ENCODE measurements at regions not wholly inside any gene's neighbourhood (a gene's known extent, or its start where the extent isn't known, plus 50 kb on each side); places are given as distances from the start of the nearest gene placed in this dataset.

- no peak overlapping the region for H3K27ac ChIP-seq (ENCODE audit: low read length)
- H3K27me3 ChIP-seq (ENCODE audit: control insufficient read depth, insufficient read depth): no peaks in the 10 kb centered on the region
- no peak overlapping the region for H3K4me3 ChIP-seq (ENCODE audit: low read length)
- intact Hi-C loops (cut with DNase I): no loop called here
- H3K4me1 ChIP-seq (ENCODE audit: control insufficient read depth, insufficient read depth, low read length): no peaks in the 10 kb centered on the region
- no peak for DNase-seq
- WGBS: 78% methylated on average over 14 of the region's 14 CpGs
- H3K9me3 ChIP-seq (ENCODE audit: control insufficient read depth, low read length): no peaks in the 10 kb centered on the region
- no peak for ATAC-seq
These were observed 128.3 kb downstream of the PJA1 start for GRCh38 chrX:69036674-69037573.

DNA sequence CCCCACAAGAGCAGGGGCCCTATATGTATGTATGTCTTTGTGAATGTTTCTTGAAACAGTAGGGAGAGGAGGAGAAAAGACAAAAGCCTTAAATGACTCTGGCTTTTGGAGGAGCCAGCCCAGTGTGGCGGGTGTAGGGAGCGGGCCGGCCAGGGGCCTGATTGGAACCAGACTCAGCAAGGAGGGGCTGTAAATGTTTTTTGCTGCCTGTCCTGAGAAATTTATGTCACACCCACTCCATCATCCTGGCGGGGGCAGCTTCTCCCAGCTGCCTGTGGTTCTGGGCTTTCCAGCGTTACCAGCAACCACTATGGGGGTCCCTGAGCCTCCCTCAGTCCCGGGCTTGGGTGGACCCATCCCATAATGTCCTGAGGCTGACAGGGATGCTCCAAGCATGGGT is 130.8 kb downstream of the PJA1 start:
- Histone ChIP-seq H3K4me1 (ENCODE audit: control insufficient read depth, insufficient read depth, low read length) (peaks cover 5% of the 10 kb centered on the region), H3K4me3 (ENCODE audit: low read length) (no peak overlapping the region), H3K27ac (ENCODE audit: low read length) (no peak overlapping the region), H3K9me3 (ENCODE audit: control insufficient read depth, low read length) (no peaks in the 10 kb centered on the region), H3K27me3 (ENCODE audit: control insufficient read depth, insufficient read depth) (no peaks in the 10 kb centered on the region)
- DNase-seq (no peak), ATAC-seq (no peak)
- intact Hi-C loops (cut with DNase I): no loop called here
- WGBS: 91% methylated on average over 6 of the region's 6 CpGs

- Histone ChIP-seq H3K27me3 (ENCODE audit: control insufficient read depth, insufficient read depth) (no peaks in the 10 kb centered on the region), H3K4me1 (ENCODE audit: control insufficient read depth, insufficient read depth, low read length) (peaks cover 6% of the 10 kb centered on the region), H3K27ac (ENCODE audit: low read length) (no peak overlapping the region), H3K9me3 (ENCODE audit: control insufficient read depth, low read length) (no peaks in the 10 kb centered on the region), H3K4me3 (ENCODE audit: low read length) (no peak overlapping the region)
- ATAC-seq: no peak
- DNase-seq: no peak
- WGBS: 92% methylated on average over 6 of the region's 6 CpGs
- intact Hi-C loops (cut with DNase I): no loop called here
These were observed 131.3 kb downstream of the PJA1 start for GRCh38 chrX:69033936-69034335.

- H3K27me3 ChIP-seq (ENCODE audit: control insufficient read depth, insufficient read depth): no peaks in the 10 kb centered on the region
- intact Hi-C loops (cut with DNase I): no loop called here
- no peak overlapping the region for H3K4me3 ChIP-seq (ENCODE audit: low read length)
- H3K9me3 ChIP-seq (ENCODE audit: control insufficient read depth, low read length): no peaks in the 10 kb centered on the region
- WGBS: 100% methylated on average over 1 of the region's 1 CpG
- H3K27ac ChIP-seq (ENCODE audit: low read length): no peak overlapping the region
- DNase-seq (no peak), ATAC-seq (no peak)
- H3K4me1 ChIP-seq (ENCODE audit: control insufficient read depth, insufficient read depth, low read length): peaks cover 9% of the 10 kb centered on the region
These were observed 132.7 kb downstream of the PJA1 start for GRCh38 chrX:69032601-69033000.

DNA sequence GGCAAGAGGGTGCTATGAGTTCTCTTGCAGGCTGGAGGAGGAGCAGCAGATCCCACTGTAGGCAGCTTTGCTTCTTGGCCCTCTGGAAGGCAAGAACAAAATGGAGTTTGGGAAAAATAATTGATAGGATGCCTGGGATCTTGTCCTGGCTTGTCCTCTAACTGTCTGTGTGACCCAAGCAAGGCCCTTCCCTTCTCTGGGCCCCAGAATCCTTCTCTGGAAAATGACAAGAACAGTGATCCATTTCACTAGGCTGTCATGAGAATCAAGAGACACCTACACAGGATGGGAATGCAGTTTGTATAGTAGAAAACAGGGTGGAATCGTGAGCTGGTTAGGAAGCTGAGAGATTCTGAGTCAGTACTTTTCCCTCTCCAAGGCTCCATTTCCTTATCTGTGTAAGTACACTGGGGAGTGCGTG is 133.3 kb downstream of the PJA1 start:
- DNase-seq (no peak), ATAC-seq (no peak)
- WGBS: 49% methylated on average over 2 of the region's 2 CpGs
- intact Hi-C loops (cut with DNase I): no loop called here
- Histone ChIP-seq H3K27me3 (ENCODE audit: control insufficient read depth, insufficient read depth) (no peaks in the 10 kb centered on the region), H3K9me3 (ENCODE audit: control insufficient read depth, low read length) (no peaks in the 10 kb centered on the region), H3K4me3 (ENCODE audit: low read length) (no peak overlapping the region), H3K27ac (ENCODE audit: low read length) (no peak overlapping the region), H3K4me1 (ENCODE audit: control insufficient read depth, insufficient read depth, low read length) (peaks cover 13% of the 10 kb centered on the region)

DNA sequence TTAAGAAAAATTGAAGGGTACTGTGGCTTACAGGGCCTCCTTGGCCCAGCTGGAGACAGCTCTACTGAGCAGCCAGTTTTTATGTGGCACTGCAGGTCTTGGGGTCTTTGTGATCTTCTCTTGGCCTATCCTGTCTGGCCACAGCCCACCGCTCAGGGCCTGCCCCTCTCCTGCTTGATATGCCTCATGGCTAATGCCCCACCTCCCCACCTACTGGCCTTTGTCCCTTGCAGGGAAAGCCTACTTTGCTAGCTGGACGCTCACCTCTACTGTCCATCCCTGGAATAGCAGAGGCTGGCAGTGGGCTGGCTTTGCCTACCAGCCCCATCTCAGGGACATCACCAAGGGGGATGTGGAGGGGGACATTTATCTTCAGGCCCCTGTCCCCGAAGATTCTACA is 134.1 kb downstream of the PJA1 start:
- WGBS: 89% methylated on average over 3 of the region's 3 CpGs
- ATAC-seq (no peak), DNase-seq (no peak)
- H3K4me3 ChIP-seq (ENCODE audit: low read length): no peak overlapping the region
- H3K9me3 ChIP-seq (ENCODE audit: control insufficient read depth, low read length): no peaks in the 10 kb centered on the region
- H3K27ac ChIP-seq (ENCODE audit: low read length): no peak overlapping the region
- peaks cover 14% of the 10 kb centered on the region for H3K4me1 ChIP-seq (ENCODE audit: control insufficient read depth, insufficient read depth, low read length)
- H3K27me3 ChIP-seq (ENCODE audit: control insufficient read depth, insufficient read depth): no peaks in the 10 kb centered on the region
- intact Hi-C loops (cut with DNase I): no loop called here

DNA sequence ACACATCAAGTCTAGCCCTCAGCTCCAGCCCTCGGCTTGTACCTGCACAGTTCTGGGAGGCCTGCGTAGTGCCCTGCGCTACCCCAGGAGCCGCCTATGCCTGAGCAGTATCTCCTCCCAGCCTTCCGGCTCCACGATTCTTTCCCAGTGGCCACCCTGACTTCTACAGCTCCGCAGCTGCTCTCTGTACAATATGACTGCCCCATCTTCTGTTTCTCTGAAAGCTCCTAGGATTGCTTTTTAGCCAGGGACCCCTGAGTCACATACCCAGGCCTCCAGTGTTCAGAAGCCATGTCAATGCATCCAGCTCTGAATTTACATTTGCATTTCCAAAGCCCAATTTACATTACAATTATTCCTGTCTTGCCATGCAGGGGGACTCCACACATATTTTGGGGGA is 135.5 kb downstream of the PJA1 start:
- WGBS: 96% methylated on average over 7 of the region's 7 CpGs
- intact Hi-C loops (cut with DNase I): no loop called here

DNA sequence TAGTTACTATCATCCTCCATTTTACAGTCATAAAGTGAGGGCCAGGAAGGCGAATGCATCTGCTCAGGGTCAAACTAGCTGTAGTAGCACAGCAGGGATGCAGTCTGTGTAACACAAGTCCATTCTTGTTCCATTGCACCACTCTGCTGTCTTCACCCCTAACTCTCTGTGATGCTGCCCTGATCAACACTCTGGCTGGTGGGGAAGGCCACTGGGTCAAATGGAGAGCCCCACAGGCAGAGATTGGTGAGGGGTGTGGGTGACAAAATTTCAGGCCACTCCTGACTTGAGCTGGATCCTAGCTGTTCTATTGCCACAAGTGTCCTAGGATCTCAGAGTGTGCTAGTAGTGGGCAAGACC is 136.5 kb downstream of the PJA1 start:
- Histone ChIP-seq H3K4me1 (ENCODE audit: control insufficient read depth, insufficient read depth, low read length) (peaks cover 20% of the 10 kb centered on the region), H3K27me3 (ENCODE audit: control insufficient read depth, insufficient read depth) (no peaks in the 10 kb centered on the region), H3K9me3 (ENCODE audit: control insufficient read depth, low read length) (no peaks in the 10 kb centered on the region), H3K27ac (ENCODE audit: low read length) (no peak overlapping the region), H3K4me3 (ENCODE audit: low read length) (no peak overlapping the region)
- WGBS: 96% methylated on average over 1 of the region's 1 CpG
- no peak for ATAC-seq
- intact Hi-C loops (cut with DNase I): no loop called here
- no peak for DNase-seq

More for the DNA sequence above, 135.5 kb downstream of the PJA1 start:
- Histone ChIP-seq H3K27ac (ENCODE audit: low read length) (no peak overlapping the region), H3K27me3 (ENCODE audit: control insufficient read depth, insufficient read depth) (no peaks in the 10 kb centered on the region), H3K4me1 (ENCODE audit: control insufficient read depth, insufficient read depth, low read length) (peaks cover 20% of the 10 kb centered on the region), H3K4me3 (ENCODE audit: low read length) (no peak overlapping the region), H3K9me3 (ENCODE audit: control insufficient read depth, low read length) (no peaks in the 10 kb centered on the region)
- DNase-seq (no peak), ATAC-seq (no peak)

- no peaks in the 10 kb centered on the region for H3K9me3 ChIP-seq (ENCODE audit: control insufficient read depth, low read length)
- intact Hi-C loops (cut with DNase I): no loop called here
- 71% methylated on average over 8 of the region's 8 CpGs for WGBS
- peaks cover 20% of the 10 kb centered on the region for H3K4me1 ChIP-seq (ENCODE audit: control insufficient read depth, insufficient read depth, low read length)
- ATAC-seq (no peak), DNase-seq (no peak)
- no peak overlapping the region for H3K4me3 ChIP-seq (ENCODE audit: low read length)
- H3K27me3 ChIP-seq (ENCODE audit: control insufficient read depth, insufficient read depth): no peaks in the 10 kb centered on the region
- H3K27ac ChIP-seq (ENCODE audit: low read length): no peak overlapping the region
These were observed 137.1 kb downstream of the PJA1 start for GRCh38 chrX:69028006-69028760.

DNA sequence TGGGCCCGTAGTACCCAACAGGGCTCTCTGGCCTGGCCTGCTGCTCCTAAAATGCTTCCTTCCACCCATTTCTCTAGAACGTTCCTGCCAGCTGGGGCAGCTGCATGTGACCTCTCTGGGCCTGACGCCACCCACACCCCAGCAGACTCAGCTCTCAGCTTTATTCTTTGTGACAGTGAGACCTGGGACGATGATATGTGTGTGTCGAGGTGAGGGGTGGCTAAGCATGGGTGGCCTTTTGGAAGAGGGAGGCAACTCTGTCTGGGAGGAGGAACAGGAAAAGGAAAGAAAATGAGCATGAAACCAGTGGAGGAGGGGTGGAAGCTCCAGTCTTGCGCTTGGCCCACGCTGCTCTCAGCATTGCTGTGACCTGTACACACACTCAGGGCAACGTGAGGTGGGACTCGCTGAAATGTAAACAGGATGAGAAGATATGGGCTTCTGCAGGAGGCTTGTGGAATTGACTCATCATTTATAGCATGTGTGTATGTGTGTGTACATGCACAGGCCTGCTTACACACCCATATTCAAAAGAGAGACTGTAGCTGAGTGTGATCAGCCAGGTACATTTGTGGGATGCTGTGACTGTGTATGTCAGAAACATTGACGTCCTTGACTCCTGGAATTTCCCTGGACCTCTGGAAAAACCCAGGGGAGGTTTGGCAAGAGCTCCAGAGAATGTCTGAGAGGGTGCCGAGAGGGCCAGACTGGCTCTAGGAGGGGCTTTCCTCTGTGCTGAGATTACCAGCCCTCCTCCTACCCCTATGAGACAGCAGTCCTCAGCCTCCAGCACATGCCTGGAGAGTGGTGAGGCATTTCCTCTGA is 137.9 kb downstream of the PJA1 start:
- peak in 1 of 2 donors; percentile 36 for ATAC-seq
- H3K27ac ChIP-seq (ENCODE audit: low read length): no peak overlapping the region

More for the DNA sequence above, 137.9 kb downstream of the PJA1 start:
- Histone ChIP-seq H3K9me3 (ENCODE audit: control insufficient read depth, low read length) (no peaks in the 10 kb centered on the region), H3K4me3 (ENCODE audit: low read length) (no peak overlapping the region), H3K27me3 (ENCODE audit: control insufficient read depth, insufficient read depth) (no peaks in the 10 kb centered on the region), H3K4me1 (ENCODE audit: control insufficient read depth, insufficient read depth, low read length) (peaks cover 20% of the 10 kb centered on the region)
- WGBS: 39% methylated on average over 11 of the region's 11 CpGs
- intact Hi-C loops (cut with DNase I): no loop called here
- DNase-seq: no peak

Data from right cardiac atrium (tissue), 5 donors.